DOHH2 (cell line): ENCODE measurements at regions not wholly inside any gene's neighbourhood (a gene's known extent, or its start where the extent isn't known, plus 50 kb on each side); places are given as distances from the start of the nearest gene placed in this dataset.

Experiments used
- CTCF ChIP-seq: fragments of 200-600 bp; sonication (generic); IDR thresholded peaks from one replicate; pipeline ENCODE4 v1.5.1; 2014; ENCODE audit warnings: antibody characterized with exemption, mild to moderate bottlenecking, low read depth, low read length; ENCODE audit not compliant: poor library complexity, severe bottlenecking
- EZH2phosphoT487 ChIP-seq: fragments of 200-600 bp; sonication (generic); IDR thresholded peaks from 2 replicates; pipeline ENCODE4 v1.6.1; 2017; ENCODE audit warnings: borderline replicate concordance, mild to moderate bottlenecking, antibody characterized with exemption, low read length, moderate library complexity, mixed read lengths

GRCh38 chr1:147478521-147478920 lies 62.8 kb upstream of the BCL9 start:
- TF ChIP-seq CTCF (no peak), EZH2phosphoT487 (no peak)
